Ectodermal cell (in vitro differentiated cells): ENCODE measurements at regions not wholly inside any gene's neighbourhood (a gene's known extent, or its start where the extent isn't known, plus 50 kb on each side); places are given as distances from the start of the nearest gene placed in this dataset.

Source experiments
- H3K27ac ChIP-seq: 2 replicates; pipeline ENCODE4 v1.7.0; 2013; ENCODE audit warnings: mild to moderate bottlenecking, low read depth, low read length; ENCODE audit not compliant: insufficient read depth, poor library complexity, severe bottlenecking
- H3K27me3 ChIP-seq: 2 replicates; pipeline ENCODE4 v1.7.0; 2013; ENCODE audit warnings: mild to moderate bottlenecking, low read length; ENCODE audit not compliant: insufficient read depth, control insufficient read depth, poor library complexity, severe bottlenecking
- H3K36me3 ChIP-seq: one replicate; pipeline ENCODE4 v1.7.0; 2013; ENCODE audit warnings: low read length; ENCODE audit not compliant: control insufficient read depth, insufficient read depth
- H3K4me1 ChIP-seq: one replicate; pipeline ENCODE4 v1.7.0; 2013; ENCODE audit warnings: low read length; ENCODE audit not compliant: control insufficient read depth, insufficient read depth
- H3K4me3 ChIP-seq: 2 replicates; pipeline ENCODE4 v1.7.0; 2013; ENCODE audit warnings: low read depth, low read length, control low read depth; ENCODE audit not compliant: insufficient read depth
- H3K9me3 ChIP-seq: 2 replicates; pipeline ENCODE4 v1.7.0; 2013; ENCODE audit warnings: mild to moderate bottlenecking, low read length, moderate library complexity; ENCODE audit not compliant: control insufficient read depth
- WGBS, 2 experiments: methylation state at CpG; one replicate each; pipeline ENCODE4 v1.1.7; 2013; ENCODE audit warnings: missing lambda C conversion rate in 2 of 2; 5-methylcytosine and 5-hydroxymethylcytosine counted together

- no peak overlapping the region for H3K4me3 ChIP-seq
- H3K27me3 ChIP-seq: no peaks in the 10 kb centered on the region
- no peaks in the 10 kb centered on the region for H3K4me1 ChIP-seq
- no peak overlapping the region for H3K27ac ChIP-seq
- peaks cover 5% of the 10 kb centered on the region for H3K9me3 ChIP-seq
- H3K36me3 ChIP-seq: no peaks in the 10 kb centered on the region
- 86 to 89% methylated on average over 5 of the region's 5 CpGs for WGBS, 2 experiments
Observed at GRCh38 chr17:52762147-52762793, 603.8 kb upstream of the CA10 start.

DNA sequence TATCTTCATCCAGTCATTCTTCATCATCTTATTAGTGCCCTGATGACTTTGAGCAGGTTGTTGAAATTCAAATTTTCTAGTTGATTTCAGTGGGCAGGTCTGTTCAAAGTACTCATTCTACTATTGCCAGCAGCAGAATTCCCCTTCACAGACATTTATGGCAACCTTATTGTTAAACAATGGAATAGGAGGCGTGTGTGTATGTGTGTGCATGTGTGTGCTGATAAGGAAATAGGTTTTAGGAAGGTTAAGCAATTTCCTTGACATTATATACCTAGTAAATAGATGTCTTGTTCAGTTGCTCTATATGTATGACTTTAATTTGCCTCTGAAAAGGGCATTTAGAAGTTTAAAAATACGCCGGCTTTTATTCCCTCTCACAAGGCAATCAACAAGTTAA, 601.4 kb upstream of the CA10 start:
- no peak overlapping the region for H3K27ac ChIP-seq
- H3K4me3 ChIP-seq: no peak overlapping the region
- no peaks in the 10 kb centered on the region for H3K4me1 ChIP-seq
- H3K36me3 ChIP-seq: no peaks in the 10 kb centered on the region
- H3K9me3 ChIP-seq: peaks cover 8% of the 10 kb centered on the region
- no peaks in the 10 kb centered on the region for H3K27me3 ChIP-seq
- WGBS, 2 experiments: 80 to 83% methylated on average over 1 of the region's 3 CpGs

DNA sequence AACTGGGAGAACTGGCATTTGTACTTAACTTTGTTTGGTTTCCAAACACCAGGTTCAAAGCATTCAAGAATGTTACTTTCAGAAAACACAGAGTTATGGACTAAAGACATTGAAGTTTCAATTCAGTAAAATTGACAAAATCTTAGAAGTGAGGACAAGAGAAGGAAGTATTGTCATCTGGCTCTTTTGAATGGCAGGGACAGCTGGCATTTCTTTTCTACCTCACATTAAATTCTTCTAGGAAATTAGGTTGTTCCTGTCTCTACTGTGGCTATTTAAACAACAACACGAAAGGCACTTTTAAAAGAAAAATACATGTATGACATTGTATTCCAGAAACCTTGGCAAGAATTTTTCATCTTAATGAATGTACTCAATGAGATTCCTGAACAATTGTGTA, 600.0 kb upstream of the CA10 start:
- 88 to 100% methylated on average over 1 of the region's 1 CpG for WGBS, 2 experiments
- Histone ChIP-seq H3K4me3 (no peak overlapping the region), H3K9me3 (peaks cover 8% of the 10 kb centered on the region), H3K4me1 (no peaks in the 10 kb centered on the region), H3K36me3 (no peaks in the 10 kb centered on the region), H3K27ac (no peak overlapping the region), H3K27me3 (no peaks in the 10 kb centered on the region)

DNA sequence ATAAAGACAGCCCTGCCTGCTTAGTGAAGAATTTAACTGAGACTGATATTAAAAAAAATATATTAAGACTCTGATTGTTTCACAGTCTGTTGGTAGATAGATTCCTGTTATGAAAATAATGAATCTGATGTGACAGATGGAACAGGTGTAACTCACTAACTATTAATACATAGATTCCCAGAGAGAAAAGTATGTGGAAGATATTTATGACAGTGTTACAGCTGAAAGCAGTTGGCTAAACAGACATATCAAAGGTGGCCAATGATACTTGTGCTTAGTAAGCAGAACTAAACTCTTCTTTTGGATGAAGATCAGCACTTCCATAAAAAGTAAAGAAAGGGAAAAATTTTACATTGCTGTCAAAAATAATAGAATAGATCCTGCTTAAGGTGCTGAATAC, 598.2 kb upstream of the CA10 start:
- Histone ChIP-seq H3K4me3 (no peak overlapping the region), H3K4me1 (no peaks in the 10 kb centered on the region), H3K27me3 (no peaks in the 10 kb centered on the region), H3K36me3 (no peaks in the 10 kb centered on the region), H3K9me3 (peaks cover 5% of the 10 kb centered on the region), H3K27ac (no peak overlapping the region)

DNA sequence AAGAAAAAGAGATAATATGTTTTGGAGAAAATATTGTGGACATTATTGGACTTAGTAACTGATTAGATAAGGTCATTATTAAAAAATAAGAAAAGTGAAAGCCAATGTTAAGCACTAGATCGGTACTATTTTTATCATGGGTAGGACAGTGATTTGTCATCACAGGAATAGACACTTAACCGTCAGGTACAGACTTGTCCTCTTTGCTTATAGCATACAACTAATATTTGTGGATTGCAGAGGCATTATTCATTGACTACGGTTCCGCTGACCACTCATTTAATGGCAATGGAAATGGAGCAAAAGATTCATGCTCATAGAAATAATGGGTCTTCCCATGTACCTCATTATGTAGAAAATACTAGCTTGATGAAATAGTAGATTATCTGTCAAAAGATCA, 596.3 kb upstream of the CA10 start:
- 85 to 92% methylated on average over 4 of the region's 4 CpGs for WGBS, 2 experiments
- H3K9me3 ChIP-seq: peaks cover 5% of the 10 kb centered on the region
- H3K36me3 ChIP-seq: no peaks in the 10 kb centered on the region
- H3K4me3 ChIP-seq: no peak overlapping the region
- H3K27ac ChIP-seq: no peak overlapping the region
- H3K27me3 ChIP-seq: no peaks in the 10 kb centered on the region
- no peaks in the 10 kb centered on the region for H3K4me1 ChIP-seq

GRCh38 chr17:52751051-52751450, 592.5 kb upstream of the CA10 start:
- Histone ChIP-seq H3K36me3 (no peaks in the 10 kb centered on the region), H3K27ac (no peak overlapping the region)

GRCh38 chr17:52744179-52744578, 585.7 kb upstream of the CA10 start:
- WGBS, 2 experiments: 52 to 62% methylated on average over 3 of the region's 3 CpGs
- Histone ChIP-seq H3K36me3 (no peaks in the 10 kb centered on the region), H3K9me3 (no peaks in the 10 kb centered on the region), H3K4me1 (no peaks in the 10 kb centered on the region), H3K27me3 (no peaks in the 10 kb centered on the region), H3K4me3 (no peak overlapping the region), H3K27ac (no peak overlapping the region)

More at GRCh38 chr17:52751051-52751450, 592.5 kb upstream of the CA10 start:
- H3K4me3 ChIP-seq: no peak overlapping the region
- no peaks in the 10 kb centered on the region for H3K27me3 ChIP-seq
- 65 to 68% methylated on average over 3 of the region's 3 CpGs for WGBS, 2 experiments
- H3K4me1 ChIP-seq: no peaks in the 10 kb centered on the region
- H3K9me3 ChIP-seq: peaks cover 5% of the 10 kb centered on the region

DNA sequence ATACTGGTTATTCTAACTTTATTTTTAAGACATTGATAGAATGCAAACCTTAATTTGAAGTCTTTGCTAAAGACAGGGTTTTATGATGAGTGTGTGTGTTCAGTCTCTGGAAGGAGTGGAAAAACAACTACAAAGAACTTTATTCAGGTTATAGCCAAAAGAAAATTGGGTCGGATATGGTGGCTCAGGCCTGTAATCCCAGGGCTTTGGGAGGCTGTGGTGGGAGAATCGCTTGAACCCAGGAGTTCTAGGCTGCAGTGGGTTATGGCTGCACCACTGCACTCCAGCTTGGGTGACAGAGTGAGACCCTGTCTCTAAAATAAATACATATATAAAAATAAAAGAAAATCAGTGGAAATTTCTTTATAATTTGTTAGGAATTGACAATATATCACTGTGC, 581.5 kb upstream of the CA10 start:
- Histone ChIP-seq H3K4me1 (no peaks in the 10 kb centered on the region), H3K27me3 (no peaks in the 10 kb centered on the region), H3K4me3 (no peak overlapping the region), H3K36me3 (no peaks in the 10 kb centered on the region), H3K27ac (no peak overlapping the region), H3K9me3 (no peaks in the 10 kb centered on the region)
- WGBS, 2 experiments: 60 to 76% methylated on average over 2 of the region's 2 CpGs

DNA sequence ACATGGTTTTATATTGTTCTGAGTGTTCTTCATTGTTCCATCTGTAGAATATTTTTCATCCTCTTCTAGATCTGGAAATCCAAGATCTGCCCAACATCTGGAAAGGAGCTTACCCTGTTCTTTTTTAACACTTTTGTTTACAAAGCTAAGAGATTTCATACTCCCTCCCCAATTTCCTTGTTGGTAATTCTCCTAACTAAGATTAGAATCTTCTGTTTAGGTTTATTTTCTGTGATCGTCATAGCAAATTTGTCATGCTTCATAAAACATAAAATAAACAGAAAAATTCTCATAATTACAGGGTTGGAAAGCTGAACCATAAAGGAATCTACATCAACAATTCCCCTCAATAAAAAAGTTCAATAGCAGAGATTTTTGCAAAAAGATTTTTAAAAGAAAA, 580.3 kb upstream of the CA10 start:
- Histone ChIP-seq H3K9me3 (no peaks in the 10 kb centered on the region), H3K27me3 (no peaks in the 10 kb centered on the region), H3K27ac (no peak overlapping the region), H3K4me1 (no peaks in the 10 kb centered on the region), H3K36me3 (no peaks in the 10 kb centered on the region), H3K4me3 (no peak overlapping the region)
- WGBS, 2 experiments: 100% methylated on average over 1 of the region's 1 CpG; no CpG with 5 or more reads in 1 of the 2 experiments

GRCh38 chr17:52737071-52737470, 578.6 kb upstream of the CA10 start:
- Histone ChIP-seq H3K9me3 (no peaks in the 10 kb centered on the region), H3K36me3 (no peaks in the 10 kb centered on the region), H3K27me3 (no peaks in the 10 kb centered on the region), H3K4me1 (no peaks in the 10 kb centered on the region), H3K27ac (no peak overlapping the region), H3K4me3 (no peak overlapping the region)
- 49 to 57% methylated on average over 1 to 3 of the region's 3 CpGs for WGBS, 2 experiments

GRCh38 chr17:52732841-52733240, 574.3 kb upstream of the CA10 start:
- Histone ChIP-seq H3K4me3 (no peak overlapping the region), H3K36me3 (no peaks in the 10 kb centered on the region), H3K9me3 (no peaks in the 10 kb centered on the region), H3K27me3 (no peaks in the 10 kb centered on the region), H3K27ac (no peak overlapping the region), H3K4me1 (no peaks in the 10 kb centered on the region)
- WGBS, 2 experiments: 54 to 58% methylated on average over 1 of the region's 1 CpG
